ENCODE measurements at regions not wholly inside any gene's neighbourhood (a gene's known extent, or its start where the extent isn't known, plus 50 kb on each side); places are given as distances from the start of the nearest gene placed in this dataset.

- no peak for TF ChIP-seq TCF7 (CRISPR knock-in tag; IDR thresholded peaks at IDR 0.05; ENCODE audit: low read depth)
- TF ChIP-seq CREB1 (CRISPR knock-in tag; IDR thresholded peaks at IDR 0.05), result no peak
- TF ChIP-seq KAT7 (CRISPR knock-in tag; IDR thresholded peaks at IDR 0.05; ENCODE audit: borderline replicate concordance), result no peak
- no peak for TF ChIP-seq CTCF (IDR thresholded peaks at IDR 0.05)
- TF ChIP-seq JUN (CRISPR knock-in tag; IDR thresholded peaks at IDR 0.05), result no peak
- no peak for TF ChIP-seq NFE2L1 (CRISPR knock-in tag; IDR thresholded peaks at IDR 0.05)
Measured at GRCh38 chr12:124365726-124366430, 71.0 kb downstream of the RFLNA start.

Data from WTC11 (cell line).